GM23248 (cell line): ENCODE measurements at regions not wholly inside any gene's neighbourhood (a gene's known extent, or its start where the extent isn't known, plus 50 kb on each side); places are given as distances from the start of the nearest gene placed in this dataset.

ENCODE experiments used
- DNase-seq: peaks from one replicate; pipeline ENCODE4 v3.0.0-alpha.2; 2015
- H2AFZ ChIP-seq: fragments of 200-600 bp; sonication (generic); 2 replicates; pipeline ENCODE4 v1.6.1; 2016; ENCODE audit warnings: antibody characterized with exemption
- H3F3A ChIP-seq: fragments of 200-600 bp; sonication (generic); 2 replicates; pipeline ENCODE4 v1.6.1; 2016; ENCODE audit warnings: mild to moderate bottlenecking, antibody characterized with exemption, mixed run types; ENCODE audit not compliant: insufficient read depth
- H3K27ac ChIP-seq: fragments of 200-600 bp; sonication (generic); 2 replicates; pipeline ENCODE4 v1.5.1; 2016; ENCODE audit warnings: mild to moderate bottlenecking
- H3K27me3 ChIP-seq: fragments of 200-600 bp; sonication (generic); replicated peaks from 2 replicates; pipeline ENCODE4 v1.6.1; 2016; ENCODE audit warnings: mild to moderate bottlenecking; ENCODE audit not compliant: insufficient read depth
- H3K36me3 ChIP-seq: fragments of 200-600 bp; sonication (generic); 2 replicates; pipeline ENCODE4 v1.6.1; 2016; ENCODE audit warnings: low read depth, mild to moderate bottlenecking
- H3K4me1 ChIP-seq: fragments of 200-600 bp; sonication (generic); 2 replicates; pipeline ENCODE4 v1.6.1; 2016; ENCODE audit warnings: mild to moderate bottlenecking; ENCODE audit not compliant: insufficient read depth
- H3K4me2 ChIP-seq: fragments of 200-600 bp; sonication (generic); one replicate; pipeline ENCODE4 v1.6.1; 2016; ENCODE audit warnings: mild to moderate bottlenecking; ENCODE audit not compliant: unreplicated experiment
- H3K4me3 ChIP-seq: fragments of 200-600 bp; sonication (generic); 2 replicates; pipeline ENCODE4 v1.5.1; 2016; ENCODE audit warnings: mild to moderate bottlenecking
- H3K79me2 ChIP-seq: fragments of 200-600 bp; sonication (generic); 2 replicates; pipeline ENCODE4 v1.6.1; 2016; ENCODE audit warnings: mild to moderate bottlenecking; ENCODE audit not compliant: insufficient read depth
- H3K9ac ChIP-seq: fragments of 200-600 bp; sonication (generic); 2 replicates; pipeline ENCODE4 v1.6.1; 2016; ENCODE audit warnings: mild to moderate bottlenecking
- H3K9me2 ChIP-seq: fragments of 200-600 bp; sonication (generic); 2 replicates; pipeline ENCODE4 v1.6.1; 2016; ENCODE audit warnings: mixed run types, mild to moderate bottlenecking, moderate library complexity; ENCODE audit not compliant: insufficient read depth
- H3K9me3 ChIP-seq: fragments of 200-600 bp; sonication (generic); one replicate; pipeline ENCODE4 v1.6.1; 2017; ENCODE audit warnings: low read depth
- H4K20me1 ChIP-seq: fragments of 200-600 bp; sonication (generic); 2 replicates; pipeline ENCODE4 v1.6.0; 2016; ENCODE audit not compliant: insufficient read depth
- EZH2 ChIP-seq: fragments of 200-600 bp; sonication (generic); IDR thresholded peaks from 2 replicates; pipeline ENCODE4 v1.6.1; 2018; ENCODE audit warnings: antibody characterized with exemption, mild to moderate bottlenecking; ENCODE audit not compliant: insufficient read depth, poor library complexity, severe bottlenecking
- EZH2phosphoT487 ChIP-seq: fragments of 200-600 bp; sonication (generic); IDR thresholded peaks from 2 replicates; pipeline ENCODE4 v1.6.1; 2018; ENCODE audit warnings: antibody characterized with exemption, moderate library complexity, mild to moderate bottlenecking, low read depth; ENCODE audit not compliant: insufficient read depth
- WGBS, 2 experiments: methylation state at CpG; one replicate each; pipeline ENCODE4 v1.1.6; 2015 to 2017; ENCODE audit warnings: low lambda C conversion rate in 2 of 2, low coverage in 1 of 2; ENCODE audit errors: missing lambda C conversion rate in 2 of 2; 5-methylcytosine and 5-hydroxymethylcytosine counted together
- in situ Hi-C: fragments of 300-500 bp; cut with MboI; formaldehyde crosslinking; loops from 2 replicates; pipeline ENCODE4 v1.15.0; 2020

- H3K79me2 ChIP-seq, result no peaks in the 10 kb centered on the region
- no peaks in the 10 kb centered on the region for H3K9me2 ChIP-seq
- H3K9me3 ChIP-seq, result no peaks in the 10 kb centered on the region
- H3K4me3 ChIP-seq, result no peak overlapping the region
- no peaks in the 10 kb centered on the region for H3K4me1 ChIP-seq
- DNase-seq, result no peak
- no peaks in the 10 kb centered on the region for H3K36me3 ChIP-seq
- TF ChIP-seq EZH2, result no peak
- no peak for TF ChIP-seq EZH2phosphoT487
- in situ Hi-C loops, result no loop called here
- H3K4me2 ChIP-seq, result no peak overlapping the region
- no peaks in the 10 kb centered on the region for H3K27me3 ChIP-seq
- no peak overlapping the region for H3K27ac ChIP-seq
- H3K9ac ChIP-seq, result no peak overlapping the region
- no peak overlapping the region for H2AFZ ChIP-seq
- WGBS, 2 experiments, result 27 to 32% methylated on average over 9 of the region's 9 CpGs
- no peaks in the 10 kb centered on the region for H3F3A ChIP-seq
- H4K20me1 ChIP-seq, result no peaks in the 10 kb centered on the region
Measured at GRCh38 chr7:3109311-3109915, 65.7 kb upstream of the CARD11 start.

- WGBS, 2 experiments, result 20% methylated on average over 5 of the region's 5 CpGs
- no peak for DNase-seq
- Histone ChIP-seq H3K79me2 (no peaks in the 10 kb centered on the region), H3K4me3 (no peak overlapping the region), H3K27me3 (no peaks in the 10 kb centered on the region), H3K9me2 (no peaks in the 10 kb centered on the region), H3K4me2 (no peak overlapping the region), H3K9ac (no peak overlapping the region), H3K27ac (no peak overlapping the region), H3K4me1 (no peaks in the 10 kb centered on the region), H3K36me3 (no peaks in the 10 kb centered on the region), H3K9me3 (no peaks in the 10 kb centered on the region), H2AFZ (no peak overlapping the region), H4K20me1 (no peaks in the 10 kb centered on the region), H3F3A (no peaks in the 10 kb centered on the region)
- in situ Hi-C loops, result no loop called here
- TF ChIP-seq EZH2 (no peak), EZH2phosphoT487 (no peak)
Measured at GRCh38 chr7:3112479-3113134, 68.9 kb upstream of the CARD11 start.

DNA sequence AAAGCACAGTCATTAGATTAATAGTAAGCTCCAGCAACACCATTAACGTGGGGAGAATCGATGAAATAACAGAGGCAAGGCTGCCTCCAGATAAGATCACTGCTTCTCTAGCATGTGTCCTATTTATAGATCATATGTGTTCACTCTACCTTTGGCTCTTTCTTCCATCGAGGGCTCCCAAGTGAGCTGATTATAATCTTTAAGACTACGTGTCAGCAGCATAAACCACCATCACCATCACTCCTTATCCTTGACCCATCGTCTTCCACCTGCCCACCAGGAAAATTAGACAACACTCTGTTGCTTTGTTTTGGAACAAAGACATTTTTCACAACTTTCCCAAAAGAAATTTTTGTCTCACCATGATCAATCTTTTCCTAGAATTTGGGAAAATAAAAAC is 71.2 kb upstream of the CARD11 start:
- Histone ChIP-seq H3K4me1 (no peaks in the 10 kb centered on the region), H4K20me1 (no peaks in the 10 kb centered on the region), H3K4me2 (no peak overlapping the region), H3K9ac (no peak overlapping the region), H3K36me3 (no peaks in the 10 kb centered on the region), H2AFZ (no peak overlapping the region), H3K79me2 (no peaks in the 10 kb centered on the region), H3K27ac (no peak overlapping the region), H3K4me3 (no peak overlapping the region), H3K9me2 (no peaks in the 10 kb centered on the region), H3K9me3 (no peaks in the 10 kb centered on the region), H3K27me3 (no peaks in the 10 kb centered on the region), H3F3A (no peaks in the 10 kb centered on the region)
- DNase-seq, result no peak
- WGBS, 2 experiments, result 4 to 15% methylated on average over 5 of the region's 5 CpGs
- in situ Hi-C loops, result no loop called here
- TF ChIP-seq EZH2phosphoT487 (no peak), EZH2 (no peak)

DNA sequence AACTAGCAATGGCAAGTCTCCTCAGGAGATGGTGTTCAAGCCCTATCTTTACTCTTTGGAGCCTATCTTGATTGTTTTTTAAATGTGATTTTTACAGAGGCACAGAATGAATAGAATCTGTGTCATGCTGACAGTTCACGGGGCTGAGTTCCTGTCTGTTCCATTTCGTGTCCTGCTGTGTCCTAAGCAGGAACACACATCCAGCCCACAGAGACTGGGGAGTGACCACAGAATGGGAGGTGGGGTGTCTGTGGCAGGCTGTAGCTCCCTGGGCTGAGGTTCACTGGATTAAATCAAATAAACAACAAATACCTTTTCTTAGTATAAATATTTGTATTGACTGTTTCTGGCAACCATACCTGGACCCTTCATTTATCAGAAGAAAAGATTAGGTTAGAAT is 73.4 kb upstream of the CARD11 start:
- no peak overlapping the region for H3K4me2 ChIP-seq
- H3F3A ChIP-seq, result no peaks in the 10 kb centered on the region
- H3K4me3 ChIP-seq, result no peak overlapping the region
- H3K4me1 ChIP-seq, result no peaks in the 10 kb centered on the region
- no peaks in the 10 kb centered on the region for H3K36me3 ChIP-seq
- DNase-seq, result no peak
- no peak overlapping the region for H3K9ac ChIP-seq
- no peak for TF ChIP-seq EZH2phosphoT487
- no peak for TF ChIP-seq EZH2
- no peak overlapping the region for H3K27ac ChIP-seq
- H3K27me3 ChIP-seq, result no peaks in the 10 kb centered on the region
- WGBS, 2 experiments, result 12 to 18% methylated on average over 2 of the region's 2 CpGs
- in situ Hi-C loops, result no loop called here
- no peaks in the 10 kb centered on the region for H3K79me2 ChIP-seq
- H3K9me2 ChIP-seq, result no peaks in the 10 kb centered on the region
- H3K9me3 ChIP-seq, result no peaks in the 10 kb centered on the region
- H4K20me1 ChIP-seq, result no peaks in the 10 kb centered on the region
- no peak overlapping the region for H2AFZ ChIP-seq
